ENCODE measurements at regions not wholly inside any gene's neighbourhood (a gene's known extent, or its start where the extent isn't known, plus 50 kb on each side); places are given as distances from the start of the nearest gene placed in this dataset.

- Histone ChIP-seq H3K4me3 (ENCODE audit: low read depth, low read length) (no peak overlapping the region), H3K27me3 (ENCODE audit: control insufficient read depth, insufficient read depth, low read length) (no peaks in the 10 kb centered on the region), H3K36me3 (ENCODE audit: control insufficient read depth, insufficient read depth, low read length) (no peaks in the 10 kb centered on the region)
- ChIA-PET CTCF (no interaction called here), POLR2A (no interaction called here)
- DNase-seq (ENCODE audit: low read depth) = no peak
- no peak for TF ChIP-seq CTCF (IDR thresholded peaks at IDR 0.05; ENCODE audit: insufficient read depth, low read depth, low read length)
These were observed 481.3 kb upstream of the ADGRL3 start for GRCh38 chr4:60718874-60719273.

GRCh38 chr4:60721685-60722084 lies 478.4 kb upstream of the ADGRL3 start:
- CTCF ChIA-PET = no interaction called here
- no peak overlapping the region for H3K4me3 ChIP-seq (ENCODE audit: low read depth, low read length)
- no peak for DNase-seq (ENCODE audit: low read depth)
- POLR2A ChIA-PET = no interaction called here
- H3K27me3 ChIP-seq (ENCODE audit: control insufficient read depth, insufficient read depth, low read length) = no peaks in the 10 kb centered on the region
- no peak for TF ChIP-seq CTCF (IDR thresholded peaks at IDR 0.05; ENCODE audit: insufficient read depth, low read depth, low read length)
- no peaks in the 10 kb centered on the region for H3K36me3 ChIP-seq (ENCODE audit: control insufficient read depth, insufficient read depth, low read length)

GRCh38 chr4:60723796-60724195 lies 476.3 kb upstream of the ADGRL3 start:
- TF ChIP-seq CTCF (IDR thresholded peaks at IDR 0.05; ENCODE audit: insufficient read depth, low read depth, low read length) = no peak
- no peaks in the 10 kb centered on the region for H3K27me3 ChIP-seq (ENCODE audit: control insufficient read depth, insufficient read depth, low read length)
- DNase-seq (ENCODE audit: low read depth) = no peak
- no peaks in the 10 kb centered on the region for H3K36me3 ChIP-seq (ENCODE audit: control insufficient read depth, insufficient read depth, low read length)
- ChIA-PET POLR2A (no interaction called here), CTCF (no interaction called here)
- no peak overlapping the region for H3K4me3 ChIP-seq (ENCODE audit: low read depth, low read length)

- ChIA-PET CTCF (no interaction called here), POLR2A (interaction anchor here (0.5 kb wide), 1 partner anchor 34 kb away, joined by 3 read pairs; no protein-coding TSS in a partner anchor)
- no peaks in the 10 kb centered on the region for H3K36me3 ChIP-seq (ENCODE audit: control insufficient read depth, insufficient read depth, low read length)
- H3K4me3 ChIP-seq (ENCODE audit: low read depth, low read length) = no peak overlapping the region
- H3K27me3 ChIP-seq (ENCODE audit: control insufficient read depth, insufficient read depth, low read length) = no peaks in the 10 kb centered on the region
- TF ChIP-seq CTCF (IDR thresholded peaks at IDR 0.05; ENCODE audit: insufficient read depth, low read depth, low read length) = no peak
- peak; percentile 73 for DNase-seq (ENCODE audit: low read depth)
These were observed 475.5 kb upstream of the ADGRL3 start for GRCh38 chr4:60724623-60725022.

- H3K27me3 ChIP-seq (ENCODE audit: control insufficient read depth, insufficient read depth, low read length) = no peaks in the 10 kb centered on the region
- no peak for TF ChIP-seq CTCF (IDR thresholded peaks at IDR 0.05; ENCODE audit: insufficient read depth, low read depth, low read length)
- no peak overlapping the region for H3K4me3 ChIP-seq (ENCODE audit: low read depth, low read length)
- POLR2A ChIA-PET = no interaction called here
- no peaks in the 10 kb centered on the region for H3K36me3 ChIP-seq (ENCODE audit: control insufficient read depth, insufficient read depth, low read length)
- DNase-seq (ENCODE audit: low read depth) = no peak
- CTCF ChIA-PET = no interaction called here
These were observed 473.3 kb upstream of the ADGRL3 start for GRCh38 chr4:60726779-60727178.
